HG03064 (cell line): ENCODE measurements at regions not wholly inside any gene's neighbourhood (a gene's known extent, or its start where the extent isn't known, plus 50 kb on each side); places are given as distances from the start of the nearest gene placed in this dataset.
"Not testable (repeated sequence)": the region's sequence is repeated elsewhere in the genome, so short reads cannot be mapped to it uniquely, and the experiment has no call there.

ENCODE experiments used
- ATAC-seq: cut with Tn5 transposase; IDR thresholded peaks from one replicate; pipeline ENCODE4 v1.9.1; 2021; ENCODE audit warnings: low read depth; ENCODE audit not compliant: unreplicated experiment

DNA sequence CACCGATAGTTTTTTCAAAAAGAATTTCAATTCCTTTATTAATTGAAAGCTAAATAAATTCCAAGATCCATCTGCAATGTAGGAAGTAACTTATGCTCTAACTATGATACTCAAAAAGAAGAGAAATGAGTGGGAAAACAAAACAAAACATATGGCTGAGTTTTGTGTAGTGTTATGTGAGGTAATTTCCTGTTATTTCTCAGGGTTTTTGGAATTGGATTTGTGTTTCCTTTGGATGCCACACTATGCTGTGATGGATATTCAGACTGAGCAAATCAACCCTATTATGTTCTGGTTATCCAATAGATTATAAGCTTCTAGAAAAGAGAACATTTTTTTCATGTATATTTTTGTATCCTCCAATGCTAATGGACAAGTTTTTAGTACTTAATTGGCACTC is 73.4 kb upstream of the RAPGEF2 start:
- no peak for ATAC-seq

GRCh38 chr4:159030297-159030696 is 72.6 kb upstream of the RAPGEF2 start:
- ATAC-seq: not testable (repeated sequence)

- ATAC-seq: peak; percentile 57
Observed at GRCh38 chr4:159035570-159035969, 67.3 kb upstream of the RAPGEF2 start.

GRCh38 chr4:159038536-159038935 is 64.3 kb upstream of the RAPGEF2 start:
- ATAC-seq: no peak

DNA sequence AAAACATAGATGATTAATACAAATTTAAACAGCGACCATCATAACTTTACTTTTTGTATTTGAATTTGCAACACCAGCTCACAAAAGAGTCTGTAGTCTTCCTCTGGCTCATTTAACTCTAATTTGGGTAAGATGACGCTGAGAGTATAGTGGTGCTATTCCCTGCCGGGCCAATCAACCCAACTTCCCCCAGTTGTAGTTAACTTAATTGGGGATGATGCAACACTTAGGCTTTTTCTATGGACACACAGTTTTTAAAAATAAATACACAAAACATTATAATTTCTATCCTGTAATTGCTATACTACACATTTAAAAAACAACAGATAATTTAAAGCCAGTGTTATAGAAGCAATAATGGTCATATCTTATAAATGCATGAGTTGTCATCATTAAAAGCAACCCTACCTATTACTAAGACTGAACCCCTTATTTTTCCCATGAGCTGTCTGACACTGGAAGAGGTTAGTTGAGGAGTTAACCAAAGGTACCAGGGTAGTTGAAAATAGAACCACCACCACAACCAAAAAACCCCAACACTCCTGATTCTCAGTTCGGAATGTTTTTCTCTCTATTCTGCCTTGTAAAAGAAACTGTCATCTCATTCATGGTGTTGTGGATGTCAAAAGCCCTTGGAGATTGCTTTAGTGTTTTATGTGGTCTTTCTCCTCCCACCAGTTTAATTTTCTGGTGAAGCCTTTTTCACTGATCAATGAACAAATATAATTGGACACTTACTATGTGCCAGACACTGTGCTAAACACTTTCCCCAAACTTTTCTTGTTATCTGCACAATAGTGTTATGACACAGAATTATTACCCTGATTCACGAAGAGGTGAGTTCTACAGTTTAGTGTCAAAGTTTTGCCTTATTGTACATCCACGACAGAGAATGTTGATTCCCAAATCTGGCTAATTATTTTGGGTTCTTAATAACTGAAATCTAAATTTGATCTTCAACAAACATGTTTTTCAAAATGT is 61.5 kb upstream of the RAPGEF2 start:
- no peak for ATAC-seq

DNA sequence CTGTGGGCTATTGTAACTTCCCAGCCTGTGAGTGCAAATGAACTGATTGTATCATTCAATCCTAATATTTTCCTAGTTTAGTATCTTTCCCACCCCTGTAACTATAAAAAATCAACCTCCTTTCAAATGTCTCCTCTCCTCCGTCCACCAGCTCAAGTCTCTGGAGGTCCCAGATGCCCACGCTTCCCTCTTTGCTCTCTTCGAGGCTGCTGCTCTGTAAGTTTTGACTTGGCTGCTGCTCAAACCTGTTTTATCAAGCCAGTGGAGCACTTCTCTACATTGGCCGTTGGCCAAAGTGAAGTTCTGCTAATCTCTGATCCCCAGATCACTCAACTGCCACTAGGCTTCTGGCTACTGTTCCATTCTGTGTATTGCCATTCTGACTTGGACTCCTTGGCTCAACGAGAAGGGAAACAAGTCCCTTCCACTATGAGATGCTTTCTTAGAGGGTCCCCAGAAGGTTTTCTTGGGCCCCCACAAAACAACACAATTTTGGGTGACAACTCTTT is 60.7 kb upstream of the RAPGEF2 start:
- no peak for ATAC-seq

GRCh38 chr4:159042868-159043267 is 60.0 kb upstream of the RAPGEF2 start:
- ATAC-seq: no peak

DNA sequence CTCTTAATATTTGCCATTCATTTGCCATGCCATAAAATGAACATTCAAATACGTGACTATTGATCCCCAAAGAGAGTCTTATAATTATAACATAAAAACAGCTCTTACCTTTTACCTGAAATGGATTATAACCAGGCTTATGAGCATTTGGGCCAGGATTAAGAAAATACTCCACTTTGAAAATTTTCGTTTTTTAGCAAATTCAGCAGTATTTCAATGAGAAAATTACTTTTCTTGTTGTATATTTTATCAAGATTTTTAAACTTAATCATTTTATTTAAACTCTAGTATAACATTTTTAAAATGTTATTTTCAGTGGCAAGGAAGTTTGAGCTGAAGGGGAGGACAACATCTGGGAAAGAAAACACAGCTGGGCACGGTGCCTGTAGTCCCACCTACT is 59.0 kb upstream of the RAPGEF2 start:
- no peak for ATAC-seq

GRCh38 chr4:159045321-159045720 is 57.6 kb upstream of the RAPGEF2 start:
- ATAC-seq: no peak

- ATAC-seq: no peak
Observed at GRCh38 chr4:159046683-159047082, 56.2 kb upstream of the RAPGEF2 start.

DNA sequence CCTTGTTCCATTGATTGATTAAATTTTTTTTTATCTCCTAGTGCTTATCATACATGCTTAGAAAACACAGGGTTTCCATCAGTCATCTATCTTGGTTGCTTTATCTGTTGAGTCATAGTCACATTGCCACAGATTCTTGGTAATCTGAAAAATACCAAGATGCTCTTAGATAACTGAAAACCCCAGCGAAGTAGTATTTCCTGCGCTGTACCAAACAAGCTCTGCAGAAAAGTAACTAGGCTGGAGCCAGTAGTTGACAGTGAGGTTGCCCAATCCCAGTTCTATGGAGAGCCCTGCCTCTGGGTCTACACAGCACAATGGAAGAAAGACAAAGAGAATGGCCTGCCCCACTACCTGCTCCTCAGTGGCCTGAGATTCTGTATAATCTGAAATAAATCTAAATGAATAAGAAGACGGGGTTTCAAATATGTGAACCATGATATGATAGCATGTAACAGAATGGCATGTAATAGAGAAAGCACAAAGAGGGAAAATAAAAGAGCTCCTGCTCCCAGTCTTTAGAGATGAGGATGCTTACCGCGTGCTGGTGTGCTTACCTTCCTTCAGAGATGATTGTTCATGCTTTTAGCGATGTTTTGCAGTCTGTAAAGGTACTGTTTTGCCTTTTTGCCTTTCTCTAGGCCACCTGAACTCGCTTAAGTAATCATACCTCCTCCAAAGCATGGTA is 55.3 kb upstream of the RAPGEF2 start:
- ATAC-seq: no peak

DNA sequence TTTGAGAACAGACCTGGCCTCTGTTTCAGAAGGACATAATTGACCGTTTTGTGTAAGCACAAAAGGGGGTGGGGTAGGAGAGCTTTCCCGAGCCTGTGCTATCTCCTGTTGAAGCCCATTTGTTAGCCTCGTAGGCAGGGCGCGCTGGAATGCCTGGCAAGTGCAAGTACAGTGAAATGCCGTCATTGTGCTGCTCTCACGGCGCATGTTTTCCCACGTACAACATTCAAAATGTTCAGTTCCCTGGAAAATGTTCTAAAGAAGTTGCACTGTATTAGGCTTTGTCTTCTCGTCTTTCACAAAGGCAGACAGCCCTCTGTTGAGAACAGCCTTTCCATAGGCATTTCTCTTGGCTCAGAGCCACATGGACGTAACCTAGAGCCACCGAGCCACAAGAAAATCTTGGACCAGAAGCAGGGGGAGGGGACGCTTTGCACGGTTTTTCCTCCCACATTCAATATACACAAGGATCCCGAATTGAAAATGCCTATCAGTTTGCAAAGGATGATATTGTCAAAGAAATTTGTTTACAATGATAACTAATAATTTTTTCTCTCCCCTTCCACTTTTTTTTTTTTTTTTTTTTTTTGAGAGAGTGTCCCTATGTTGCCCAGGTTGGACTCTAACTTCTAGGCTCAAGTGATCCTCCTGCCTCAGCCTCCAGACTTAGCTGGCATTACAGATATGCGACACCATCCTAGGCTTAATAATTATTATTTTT is 54.6 kb upstream of the RAPGEF2 start:
- ATAC-seq: no peak

- ATAC-seq: no peak
Observed at GRCh38 chr4:159049780-159050375, 53.0 kb upstream of the RAPGEF2 start.

GRCh38 chr4:159051245-159052071 is 51.4 kb upstream of the RAPGEF2 start:
- ATAC-seq: peak; percentile 86

GRCh38 chr4:159052315-159052714 is 50.6 kb upstream of the RAPGEF2 start:
- ATAC-seq: peak; percentile 50
